Smooth muscle cell (in vitro differentiated cells): ENCODE measurements at regions not wholly inside any gene's neighbourhood (a gene's known extent, or its start where the extent isn't known, plus 50 kb on each side); places are given as distances from the start of the nearest gene placed in this dataset.

Experiments used
- DNase-seq: peaks from one replicate; lab custom pipeline; 2025; ENCODE audit not compliant: unreplicated experiment; lab: John Stamatoyannopoulos, UW
- H2AFZ ChIP-seq: fragments of 200-600 bp; sonication (generic); 2 replicates; pipeline ENCODE4 v1.6.0; 2016; ENCODE audit warnings: antibody characterized with exemption, low read depth, mild to moderate bottlenecking
- H3F3A ChIP-seq: fragments of 200-600 bp; sonication (generic); 2 replicates; pipeline ENCODE4 v1.6.0; 2017; ENCODE audit warnings: antibody characterized with exemption, low read depth
- H3K27ac ChIP-seq: fragments of 200-600 bp; sonication (generic); 2 replicates; pipeline ENCODE4 v1.5.1; 2016; ENCODE audit warnings: low read depth, mild to moderate bottlenecking
- H3K27me3 ChIP-seq: fragments of 200-600 bp; sonication (generic); 2 replicates; pipeline ENCODE4 v1.6.1; 2016; ENCODE audit warnings: low read depth, mild to moderate bottlenecking
- H3K36me3 ChIP-seq: fragments of 200-600 bp; sonication (generic); 2 replicates; pipeline ENCODE4 v1.5.1; 2016; ENCODE audit warnings: low read depth
- H3K4me1 ChIP-seq: fragments of 200-600 bp; sonication (generic); 2 replicates; pipeline ENCODE4 v1.5.1; 2016; ENCODE audit warnings: low read depth
- H3K4me2 ChIP-seq: fragments of 200-600 bp; sonication (generic); 2 replicates; pipeline ENCODE4 v1.6.0; 2016; ENCODE audit warnings: mild to moderate bottlenecking
- H3K4me3 ChIP-seq: fragments of 200-600 bp; sonication (generic); 2 replicates; pipeline ENCODE4 v1.5.1; 2016; ENCODE audit warnings: mild to moderate bottlenecking
- H3K79me2 ChIP-seq: fragments of 200-600 bp; sonication (generic); 2 replicates; pipeline ENCODE4 v1.6.0; 2016; ENCODE audit warnings: low read depth, mild to moderate bottlenecking
- H3K9ac ChIP-seq: fragments of 200-600 bp; sonication (generic); 2 replicates; pipeline ENCODE4 v1.6.0; 2016; ENCODE audit warnings: low read depth
- H3K9me3 ChIP-seq: fragments of 200-600 bp; sonication (generic); replicated peaks from 2 replicates; pipeline ENCODE4 v1.5.1; 2016; ENCODE audit warnings: low read depth
- H4K20me1 ChIP-seq: fragments of 200-600 bp; sonication (generic); 2 replicates; pipeline ENCODE4 v1.6.0; 2016; ENCODE audit warnings: low read depth
- CTCF ChIP-seq: fragments of 200-600 bp; sonication (generic); IDR thresholded peaks from 2 replicates; pipeline ENCODE4 v1.5.1; 2017; ENCODE audit warnings: borderline replicate concordance, mild to moderate bottlenecking, antibody characterized with exemption; ENCODE audit not compliant: insufficient read depth, poor library complexity, severe bottlenecking
- WGBS: methylation state at CpG from one replicate; pipeline ENCODE4 v1.1.7; 2016; ENCODE audit warnings: low lambda C conversion rate; 5-methylcytosine and 5-hydroxymethylcytosine counted together

- H3K9ac ChIP-seq = no peak overlapping the region
- H3K4me3 ChIP-seq = no peak overlapping the region
- H3F3A ChIP-seq = no peaks in the 10 kb centered on the region
- WGBS = 79% methylated on average over 2 of the region's 2 CpGs
- no peak overlapping the region for H3K4me2 ChIP-seq
- H4K20me1 ChIP-seq = no peaks in the 10 kb centered on the region
- H3K9me3 ChIP-seq = no peaks in the 10 kb centered on the region
- H3K4me1 ChIP-seq = no peaks in the 10 kb centered on the region
- no peak for TF ChIP-seq CTCF
- no peak overlapping the region for H2AFZ ChIP-seq
- no peak overlapping the region for H3K27ac ChIP-seq
- H3K79me2 ChIP-seq = no peaks in the 10 kb centered on the region
- no peaks in the 10 kb centered on the region for H3K27me3 ChIP-seq
- no peaks in the 10 kb centered on the region for H3K36me3 ChIP-seq
- no peak for DNase-seq
Measured at GRCh38 chr3:153649286-153649839, 471.8 kb upstream of the ARHGEF26 start.

GRCh38 chr3:153652076-153652475 is 469.1 kb upstream of the ARHGEF26 start:
- Histone ChIP-seq H3K4me1 (no peaks in the 10 kb centered on the region), H3K9me3 (no peaks in the 10 kb centered on the region), H3K79me2 (no peaks in the 10 kb centered on the region), H3K27me3 (no peaks in the 10 kb centered on the region), H2AFZ (no peak overlapping the region), H3K4me3 (no peak overlapping the region), H3K9ac (no peak overlapping the region), H3F3A (no peaks in the 10 kb centered on the region), H4K20me1 (no peaks in the 10 kb centered on the region), H3K4me2 (no peak overlapping the region), H3K36me3 (no peaks in the 10 kb centered on the region), H3K27ac (no peak overlapping the region)
- no peak for DNase-seq
- no peak for TF ChIP-seq CTCF

- no peaks in the 10 kb centered on the region for H4K20me1 ChIP-seq
- H3F3A ChIP-seq = no peaks in the 10 kb centered on the region
Measured at GRCh38 chr3:153657046-153657445, 464.1 kb upstream of the ARHGEF26 start.

More at GRCh38 chr3:153657046-153657445, 464.1 kb upstream of the ARHGEF26 start:
- H3K4me3 ChIP-seq = no peak overlapping the region
- H3K79me2 ChIP-seq = no peaks in the 10 kb centered on the region
- no peak for DNase-seq
- no peaks in the 10 kb centered on the region for H3K36me3 ChIP-seq
- no peak overlapping the region for H3K27ac ChIP-seq
- no peaks in the 10 kb centered on the region for H3K9me3 ChIP-seq
- H3K4me2 ChIP-seq = no peak overlapping the region
- H3K9ac ChIP-seq = no peak overlapping the region
- no peak overlapping the region for H2AFZ ChIP-seq
- H3K27me3 ChIP-seq = no peaks in the 10 kb centered on the region
- TF ChIP-seq CTCF = no peak
- no peaks in the 10 kb centered on the region for H3K4me1 ChIP-seq
